NCI-H2196 treated with DMSO at 0.1 percent for 48 hours (cell line): ENCODE measurements at regions not wholly inside any gene's neighbourhood (a gene's known extent, or its start where the extent isn't known, plus 50 kb on each side); places are given as distances from the start of the nearest gene placed in this dataset.

Experiments
- DNase-seq: peaks from one replicate; lab custom pipeline; 2025; ENCODE audit not compliant: unreplicated experiment; lab: John Stamatoyannopoulos, UW

DNA sequence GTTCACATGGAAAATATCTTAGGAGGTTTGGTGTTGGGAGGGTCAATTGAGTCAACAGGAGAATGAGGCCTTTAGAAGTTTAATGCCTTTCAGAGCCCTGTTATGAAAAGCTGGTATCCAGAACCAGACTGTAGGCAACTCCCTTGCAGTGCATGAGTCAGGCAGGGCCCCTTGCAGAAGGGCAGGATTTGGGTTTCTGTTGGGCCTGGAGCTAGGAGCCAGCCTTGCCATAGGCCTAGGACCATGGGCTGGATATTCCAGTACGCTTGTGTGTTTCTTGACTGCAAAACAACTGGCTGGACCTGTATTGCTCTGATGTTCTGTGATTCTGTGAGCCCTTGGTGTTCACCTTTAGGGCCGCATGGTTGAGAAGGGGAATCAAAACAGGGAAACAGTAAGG, 121.8 kb upstream of the ADRA1D start:
- DNase-seq, result no peak

DNA sequence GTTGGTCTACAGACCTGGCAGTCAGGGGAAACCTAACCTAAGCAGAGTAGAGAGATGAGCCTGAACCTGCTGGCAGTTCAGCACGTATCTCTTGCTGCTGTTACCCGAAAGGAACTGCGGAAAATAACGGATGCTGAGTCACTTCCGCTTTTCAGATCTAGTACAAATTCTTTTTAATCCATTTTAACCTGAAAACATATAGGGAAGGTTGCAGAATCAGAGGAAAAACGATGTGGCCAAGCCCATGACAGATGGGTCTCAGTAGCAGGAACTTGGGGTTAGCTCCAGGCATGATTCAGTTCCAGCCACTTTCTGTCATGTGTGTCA, 120.7 kb upstream of the ADRA1D start:
- DNase-seq, result no peak

DNA sequence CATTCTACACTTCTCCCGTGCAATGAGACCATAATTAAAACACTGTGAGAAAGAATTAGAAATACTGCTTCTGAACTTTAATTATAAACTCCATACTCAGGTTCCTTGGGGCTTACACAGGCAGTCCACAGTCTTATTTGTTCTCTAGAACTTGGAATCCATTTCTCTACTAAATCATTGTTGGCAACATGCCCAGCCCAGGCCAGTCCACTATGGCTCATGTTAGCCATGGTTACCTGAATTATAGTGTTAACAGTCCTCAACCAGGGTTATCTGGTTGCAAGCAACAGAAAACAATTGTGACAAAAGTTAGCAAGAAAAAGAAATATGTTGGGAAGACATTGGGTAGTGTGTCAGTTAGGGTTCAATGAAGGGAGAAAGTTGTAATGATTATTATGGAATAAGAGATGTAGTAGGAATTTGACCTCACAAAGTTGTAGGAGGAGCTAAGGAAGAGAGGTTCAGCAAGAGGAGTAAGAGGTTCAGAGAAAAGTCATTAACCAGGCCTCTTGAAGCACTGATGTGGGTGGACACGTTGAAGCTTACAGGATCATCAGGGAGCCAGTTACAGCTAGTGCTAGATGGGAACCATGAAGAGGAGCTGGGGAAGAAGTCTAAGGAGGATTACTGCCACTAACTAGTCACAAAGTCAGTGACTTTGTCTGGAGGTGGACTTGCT, 120.2 kb upstream of the ADRA1D start:
- no peak for DNase-seq

DNA sequence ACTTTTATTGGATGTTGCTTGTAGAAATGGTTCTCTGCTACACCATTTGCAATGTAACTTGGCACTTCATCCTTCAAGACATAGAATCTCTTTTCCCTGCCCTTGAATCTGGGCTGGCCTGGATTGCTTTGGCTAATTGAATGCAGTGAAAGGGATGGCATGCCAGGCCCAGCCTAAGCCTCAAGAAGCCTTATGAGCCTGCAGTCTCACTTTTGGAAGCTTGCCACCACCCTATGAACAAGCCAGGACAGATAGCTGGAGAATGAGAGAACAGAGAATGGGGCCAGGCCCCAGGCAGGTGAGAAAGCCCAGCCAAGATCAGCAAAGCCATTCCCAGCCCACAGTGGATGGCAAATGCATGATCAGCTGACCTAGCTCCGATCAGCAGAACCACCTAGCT, 117.0 kb upstream of the ADRA1D start:
- DNase-seq, result no peak

DNA sequence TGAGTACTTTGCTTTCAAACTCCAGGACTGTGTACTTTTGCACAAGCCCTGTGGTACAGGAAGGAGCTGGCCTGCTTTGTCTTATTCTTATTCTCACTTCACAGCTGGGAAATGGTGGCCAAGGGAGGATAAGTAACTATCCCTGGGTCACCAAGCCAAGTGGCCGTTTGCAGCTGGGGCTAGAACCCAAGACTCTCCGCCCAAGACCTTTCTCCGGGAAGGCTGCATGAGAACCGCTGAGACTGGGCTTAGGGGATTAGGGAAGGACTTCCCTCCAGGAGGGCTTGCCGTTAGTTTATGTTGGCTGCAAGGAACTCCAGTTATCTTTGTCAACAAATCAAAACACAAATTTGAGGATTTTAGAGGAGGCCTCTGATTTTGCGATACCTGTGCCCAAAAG, 109.5 kb upstream of the ADRA1D start:
- no peak for DNase-seq

DNA sequence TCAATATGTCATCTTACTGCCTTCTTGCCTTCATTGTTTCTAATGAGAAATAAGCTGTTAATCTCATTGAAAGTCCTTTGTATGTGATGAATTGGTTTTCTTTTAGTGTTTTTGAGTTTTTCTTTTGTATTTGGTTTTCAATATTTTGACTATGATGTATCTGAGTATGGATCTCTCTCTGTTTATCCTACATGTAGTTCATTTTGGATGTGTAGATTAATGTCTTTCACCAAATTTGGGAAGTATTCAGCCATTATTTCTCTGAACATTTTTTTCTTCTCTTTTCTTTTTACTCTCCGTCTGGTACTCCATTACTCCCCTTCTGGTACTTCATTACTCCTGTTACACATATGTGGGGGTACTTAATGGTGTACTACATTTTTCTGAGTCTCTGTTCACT, 103.3 kb upstream of the ADRA1D start:
- no peak for DNase-seq

DNA sequence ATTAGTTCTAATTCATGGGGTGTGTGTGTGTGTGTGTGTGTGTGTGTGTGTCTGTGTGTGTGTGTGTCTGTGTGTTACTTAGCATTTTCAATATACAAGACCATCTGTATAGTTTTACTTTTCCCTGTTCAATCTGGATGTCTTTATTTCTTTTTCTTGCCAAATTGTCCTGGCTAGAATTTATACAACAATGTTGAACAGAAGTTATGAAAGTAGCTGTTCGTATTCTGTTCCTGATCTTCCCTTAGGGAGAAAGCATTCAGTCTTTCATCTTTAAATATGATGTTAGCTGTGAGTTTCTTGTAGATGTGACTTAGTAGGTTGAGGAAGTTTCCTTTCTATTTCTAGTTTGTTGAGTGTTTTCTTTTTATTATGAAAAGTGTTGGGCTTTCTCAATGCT, 101.0 kb upstream of the ADRA1D start:
- DNase-seq, result no peak

DNA sequence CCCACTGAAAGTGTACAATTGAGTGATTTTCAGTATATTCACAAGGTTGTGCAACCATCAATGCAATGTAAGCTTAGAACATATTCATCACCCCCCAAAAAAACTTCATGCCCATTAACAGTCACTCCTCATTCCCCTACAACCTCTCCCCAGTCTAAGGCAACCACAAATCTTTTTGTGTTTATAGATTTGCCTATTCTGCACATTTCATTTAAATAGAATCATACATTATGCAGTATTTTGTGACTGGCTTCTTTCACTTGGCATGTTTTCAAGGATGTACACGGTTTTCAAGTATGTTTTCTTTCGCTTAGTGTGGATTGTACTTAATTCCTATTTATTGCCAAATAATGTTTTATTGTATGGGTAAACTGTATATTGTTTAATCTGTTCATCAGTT, 95.6 kb upstream of the ADRA1D start:
- no peak for DNase-seq

DNA sequence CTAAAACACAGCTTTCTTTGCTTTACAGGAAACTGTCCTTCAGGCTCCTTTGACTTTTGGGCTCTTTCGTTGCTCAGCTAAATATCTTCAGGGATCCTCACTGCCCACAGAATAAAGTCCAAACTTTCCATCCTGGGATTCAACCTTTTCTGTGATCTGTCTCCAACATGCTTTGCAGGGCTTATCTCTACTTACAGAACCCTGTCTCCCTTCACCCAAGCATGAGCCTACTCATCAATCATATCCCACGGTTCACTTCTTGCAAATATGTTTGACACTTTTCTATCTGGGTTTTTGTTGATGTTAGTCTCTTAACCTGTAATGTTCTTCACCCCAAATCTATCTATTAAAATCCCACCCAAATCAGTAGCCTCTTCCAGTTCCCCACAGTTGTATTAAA, 93.5 kb upstream of the ADRA1D start:
- no peak for DNase-seq

DNA sequence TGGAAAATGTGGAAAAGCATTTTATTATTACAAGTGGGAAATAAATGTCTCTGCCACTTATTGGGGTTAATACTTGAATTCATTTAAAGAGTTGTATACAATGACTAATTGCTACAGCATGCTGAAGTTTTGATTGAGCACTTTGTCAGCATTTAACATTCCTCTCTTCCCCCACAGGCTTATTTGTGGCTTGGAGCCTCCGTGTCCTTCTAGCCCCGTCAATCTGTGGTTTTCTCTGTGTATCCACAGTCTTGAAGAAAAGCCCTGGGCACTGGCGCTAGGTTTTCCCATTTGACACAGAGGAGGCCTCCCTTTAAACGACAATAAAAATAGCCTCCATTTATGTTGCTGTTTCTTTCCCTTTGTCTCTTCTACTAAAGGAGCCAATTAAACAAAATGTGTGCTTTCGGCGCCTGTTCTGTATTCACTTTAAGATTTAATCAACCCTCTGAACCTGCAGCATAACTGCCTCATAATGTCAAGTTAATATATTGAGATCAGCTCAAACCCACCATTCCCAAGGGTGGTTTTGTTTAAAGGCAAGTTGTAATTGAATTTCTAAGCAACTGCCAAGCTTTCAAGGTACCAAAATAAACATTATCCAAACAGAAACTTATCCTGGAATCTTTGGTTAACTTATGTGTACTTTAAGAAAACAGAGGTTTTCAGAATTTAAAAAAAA, 92.9 kb upstream of the ADRA1D start:
- DNase-seq, result no peak

DNA sequence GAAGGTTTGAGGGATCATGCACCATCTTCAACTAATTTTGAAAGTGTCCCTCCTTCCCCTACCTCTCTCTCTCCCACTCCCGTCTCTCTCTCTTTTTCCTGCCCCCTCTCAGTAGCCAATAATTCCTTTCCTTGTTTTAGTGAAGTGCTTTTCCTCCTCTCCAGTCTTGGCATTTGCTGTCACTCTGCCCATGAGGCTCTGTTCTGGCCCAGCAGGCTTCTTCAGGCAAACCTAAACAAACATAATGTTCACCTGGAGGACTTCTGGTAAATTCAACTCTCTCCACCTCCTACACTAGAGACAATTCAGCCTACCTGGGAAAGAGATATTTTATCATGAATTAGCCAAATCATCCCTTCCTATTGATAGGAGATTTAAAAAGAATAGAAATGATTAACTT, 86.6 kb upstream of the ADRA1D start:
- no peak for DNase-seq

DNA sequence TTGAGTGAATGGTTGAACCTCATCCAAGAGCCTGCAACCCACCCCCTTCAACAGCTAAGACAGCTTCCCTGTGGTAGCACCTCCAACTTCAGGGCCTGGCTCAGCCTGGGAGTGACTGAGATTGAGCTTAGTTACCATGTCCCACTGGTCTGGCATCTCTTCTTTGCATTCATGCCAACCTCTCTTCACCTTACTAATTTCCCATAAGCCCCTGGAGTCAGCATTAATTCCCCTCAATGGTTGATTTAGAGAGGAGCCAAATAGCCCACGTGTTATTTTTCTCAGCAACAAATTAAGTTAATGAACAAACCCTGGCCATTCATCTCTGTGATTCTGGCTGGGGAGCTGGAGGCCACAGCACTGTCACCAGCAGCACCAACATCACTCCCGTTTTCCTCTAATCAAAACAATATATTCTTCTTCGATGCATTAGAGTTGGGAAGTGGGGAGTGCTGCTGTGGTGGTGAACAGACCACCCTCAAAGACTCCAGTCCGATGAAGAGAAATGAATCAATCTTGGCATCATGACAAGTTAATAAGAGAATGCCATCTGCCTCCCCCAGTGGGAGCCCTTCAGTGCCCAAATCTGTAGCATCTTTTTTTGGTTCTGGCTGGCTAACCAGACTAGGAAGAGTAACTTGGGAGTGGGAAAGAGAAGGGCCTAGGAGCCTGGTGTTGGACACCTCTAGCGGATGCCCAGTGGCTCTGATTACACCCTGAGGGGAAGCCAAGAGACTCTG, 83.2 kb upstream of the ADRA1D start:
- DNase-seq, result no peak

DNA sequence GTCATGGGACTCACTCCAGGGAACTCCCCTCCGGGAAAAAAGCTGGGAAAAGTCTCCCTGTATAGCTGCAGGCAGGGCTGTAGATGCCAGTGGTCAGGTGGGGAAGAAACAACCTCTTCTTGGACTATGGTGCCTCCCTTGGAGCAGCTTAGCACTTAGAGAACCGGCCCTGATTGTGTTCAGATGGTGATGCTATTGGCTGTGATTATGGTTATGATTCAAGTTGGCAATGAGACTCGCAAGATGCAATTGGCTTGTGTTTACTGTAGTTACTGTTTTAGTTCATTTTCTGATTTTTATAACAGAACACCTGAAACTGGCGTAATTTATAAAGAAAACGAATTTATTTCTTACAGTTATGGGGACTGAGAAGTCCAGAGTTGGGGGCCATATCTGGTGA, 80.9 kb upstream of the ADRA1D start:
- no peak for DNase-seq

DNA sequence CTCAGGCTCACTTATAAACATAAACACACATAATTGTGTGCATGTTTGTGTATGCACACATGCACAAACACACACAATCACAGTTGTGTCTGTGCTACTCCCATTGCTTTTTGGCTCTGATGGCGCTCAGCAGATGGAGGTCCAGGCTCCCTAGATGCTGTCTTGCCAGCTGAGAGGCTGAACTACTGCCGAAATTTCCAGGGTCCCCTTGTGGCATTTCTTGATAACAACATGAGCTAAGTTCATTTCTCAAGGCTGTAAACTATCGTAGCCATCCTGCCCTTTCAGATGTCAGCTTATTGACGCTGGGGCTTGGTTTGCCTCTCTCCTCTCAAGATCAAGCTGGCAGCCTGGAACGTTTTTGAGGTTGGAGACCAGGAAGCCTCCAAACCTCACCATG, 80.1 kb upstream of the ADRA1D start:
- no peak for DNase-seq

DNA sequence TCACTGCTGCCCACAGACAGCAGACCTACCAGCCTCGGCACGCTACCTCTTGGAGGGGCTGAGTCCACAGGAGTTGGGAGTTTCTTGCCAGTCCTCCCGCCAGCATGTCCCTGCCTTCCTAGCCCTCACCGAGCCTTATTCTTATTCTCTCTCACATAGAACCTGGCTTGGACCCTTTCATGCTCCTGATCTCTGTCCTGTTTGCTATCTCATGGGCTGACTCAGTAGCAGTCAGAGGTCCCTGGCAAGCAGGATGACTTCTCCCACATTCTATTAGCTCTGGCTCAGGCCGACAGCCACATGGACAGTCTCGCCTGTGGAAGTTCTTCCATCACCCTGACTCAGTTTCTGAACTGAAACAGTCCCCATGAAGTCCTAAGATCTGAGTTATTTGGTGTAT, 79.5 kb upstream of the ADRA1D start:
- no peak for DNase-seq

DNA sequence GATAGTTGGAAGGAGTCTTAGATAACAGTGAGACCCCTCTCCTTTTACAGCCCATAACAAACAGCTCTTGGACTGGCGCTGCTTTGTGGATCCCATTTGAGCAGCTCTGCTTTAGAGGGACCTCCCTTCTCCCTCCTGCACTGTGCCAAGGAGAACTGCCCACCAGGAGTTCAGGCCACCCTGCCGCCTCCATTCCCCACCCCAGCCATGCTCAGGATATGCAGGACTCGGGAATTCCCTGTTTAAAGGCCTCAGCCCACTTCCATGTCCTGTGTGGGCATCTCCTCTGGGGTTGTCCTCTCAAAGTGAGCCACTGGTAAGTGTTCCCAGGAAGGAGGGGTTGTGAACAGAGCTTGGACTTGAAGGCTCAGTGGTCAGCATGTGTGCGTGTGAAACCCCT, 78.9 kb upstream of the ADRA1D start:
- no peak for DNase-seq

DNA sequence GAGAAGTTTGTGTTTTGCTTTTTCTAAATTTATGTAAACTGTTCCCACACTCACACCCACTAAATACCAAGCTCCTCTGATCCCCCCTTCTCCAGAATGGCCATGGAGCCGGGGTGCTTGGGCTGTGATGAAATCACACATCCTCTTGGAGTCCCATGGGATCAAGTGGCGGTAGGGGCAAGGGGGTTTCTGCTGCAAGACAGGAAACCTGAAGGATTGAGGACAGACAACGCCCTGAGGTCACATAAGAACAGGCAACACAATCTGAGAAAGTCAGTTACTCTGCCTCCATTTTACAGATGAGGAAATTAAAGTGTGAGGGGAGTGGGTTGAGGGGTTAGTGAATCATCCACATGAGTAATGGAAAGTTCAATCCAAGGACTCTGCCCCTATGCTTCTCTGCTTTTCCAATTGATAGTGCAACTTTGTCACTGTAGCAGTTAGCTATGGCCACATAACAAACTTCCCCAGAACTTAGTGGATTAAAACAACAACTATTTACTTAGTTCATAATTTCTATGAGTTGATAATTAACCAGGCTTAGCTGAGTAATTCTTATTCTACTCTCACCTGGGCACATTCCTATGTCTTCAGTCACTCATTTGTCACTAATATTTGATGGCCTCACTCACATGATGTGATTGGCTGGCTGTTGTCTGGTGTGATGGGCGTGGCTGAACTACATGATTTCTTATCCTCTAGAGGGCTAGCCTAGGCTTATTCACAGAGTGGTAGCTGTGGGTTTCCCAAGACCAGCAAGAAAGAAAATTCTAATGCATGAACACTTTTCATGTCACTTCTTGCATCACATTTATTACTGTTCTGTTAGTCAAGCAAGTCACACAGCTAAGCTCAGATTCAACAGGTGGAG, 77.3 kb upstream of the ADRA1D start:
- no peak for DNase-seq

DNA sequence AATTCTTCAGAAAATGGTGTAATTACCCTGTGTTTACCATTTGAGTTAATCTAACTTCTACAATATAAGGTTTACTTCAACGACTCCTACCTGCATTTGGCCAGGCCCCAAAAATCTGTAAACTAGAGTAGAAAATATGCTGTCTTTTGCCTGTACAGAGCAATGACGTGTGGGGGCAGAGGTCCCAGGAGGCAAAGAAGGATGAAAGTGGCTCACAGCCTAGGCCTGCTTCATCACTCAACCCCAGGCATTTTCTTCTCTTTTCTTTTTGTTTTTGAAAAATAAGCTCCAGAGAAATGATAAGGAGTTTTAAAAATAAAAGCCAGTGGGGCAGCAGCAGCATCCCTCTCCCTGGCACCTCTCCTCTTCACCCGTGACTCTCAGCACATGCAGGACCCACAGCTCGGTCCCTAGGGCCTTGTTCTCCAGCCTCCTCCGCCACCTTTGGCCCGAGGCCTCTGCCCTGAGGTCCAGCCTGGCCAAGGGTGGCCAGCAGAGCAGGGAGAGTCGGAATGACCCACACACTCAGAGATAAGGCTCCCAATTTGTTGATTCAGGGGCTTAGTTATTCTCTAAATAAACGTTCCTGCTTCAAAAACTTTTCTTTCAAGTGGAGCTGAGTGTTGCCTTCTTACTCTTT, 76.6 kb upstream of the ADRA1D start:
- DNase-seq, result no peak

DNA sequence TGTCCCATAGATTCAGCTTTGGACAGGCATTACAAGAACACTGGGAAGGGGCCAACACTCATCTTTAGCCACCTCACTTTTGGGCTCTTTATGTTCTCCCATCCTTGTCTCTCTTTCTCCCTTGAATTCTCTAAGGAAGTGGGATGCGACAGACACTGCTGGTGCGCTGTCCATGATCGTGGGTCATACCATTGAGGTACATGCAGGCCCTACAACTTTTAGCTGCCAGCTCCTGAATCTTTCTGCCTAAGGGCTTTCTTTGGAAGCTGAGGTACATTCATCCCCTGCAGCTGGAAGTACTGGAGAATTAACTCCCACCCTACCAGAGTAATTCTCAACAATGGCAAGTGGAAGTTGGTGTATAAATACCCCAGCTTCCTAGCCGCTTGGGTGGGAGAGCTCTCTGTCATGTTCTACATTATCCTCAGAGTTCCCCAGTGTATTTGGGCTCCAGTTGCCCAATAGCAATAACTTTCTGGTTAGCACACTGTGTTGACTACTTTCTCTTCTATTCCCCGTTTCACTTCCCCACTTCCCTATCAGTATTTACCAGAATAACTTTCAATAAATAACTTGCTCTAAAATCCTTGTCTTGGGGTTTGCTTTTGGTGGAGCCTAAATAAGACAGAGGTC, 75.6 kb upstream of the ADRA1D start:
- no peak for DNase-seq

DNA sequence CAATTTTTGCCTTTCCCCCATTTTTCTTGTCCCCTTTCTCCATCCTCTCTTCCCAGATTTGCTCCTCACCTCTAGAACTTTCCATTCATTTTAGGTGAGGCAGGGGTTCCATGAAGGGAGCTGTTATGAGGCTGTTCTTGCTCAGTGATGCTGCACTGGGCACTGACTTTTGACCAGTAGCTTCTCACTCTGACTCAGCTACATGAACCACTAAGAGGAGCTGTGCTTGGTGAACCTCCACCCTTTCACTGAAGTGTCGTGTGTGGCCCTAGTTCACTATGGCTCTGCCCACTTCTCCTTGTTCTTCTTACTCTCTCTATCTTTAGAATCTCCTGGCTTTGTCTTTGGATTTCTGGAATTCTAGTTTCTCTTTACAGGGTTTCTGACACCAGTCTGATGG, 73.4 kb upstream of the ADRA1D start:
- DNase-seq, result no peak

DNA sequence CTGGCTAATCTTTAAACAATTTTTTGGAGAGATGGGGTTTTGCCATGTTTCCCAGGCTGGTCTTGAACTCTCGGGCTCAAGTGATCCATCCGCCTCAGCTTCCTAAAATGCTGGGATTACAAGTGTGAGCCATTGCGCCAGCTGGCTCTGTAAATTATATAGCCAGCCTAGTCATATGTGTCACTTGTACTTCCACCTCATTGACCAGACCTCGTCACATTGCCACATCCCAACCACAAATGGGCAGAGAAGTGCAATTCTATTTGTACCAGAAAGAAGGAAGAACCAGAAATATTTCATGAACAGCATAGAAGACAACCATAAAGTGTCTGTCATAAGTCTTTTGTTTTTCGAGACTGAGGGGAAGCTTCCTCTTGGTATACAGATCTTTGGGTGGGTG, 71.2 kb upstream of the ADRA1D start:
- no peak for DNase-seq
